Astrocyte of the spinal cord (primary cell): ENCODE measurements at regions not wholly inside any gene's neighbourhood (a gene's known extent, or its start where the extent isn't known, plus 50 kb on each side); places are given as distances from the start of the nearest gene placed in this dataset.

ENCODE experiments used
- DNase-seq: peaks from one replicate; pipeline ENCODE4 v3.0.0; 2011; ENCODE audit warnings: low read depth, low spot score
- H3K4me3 ChIP-seq: 2 replicates; pipeline ENCODE4 v1.5.1; 2011; ENCODE audit warnings: low read depth, mild to moderate bottlenecking, low read length, moderate library complexity
- CTCF ChIP-seq: IDR thresholded peaks from 2 replicates; pipeline ENCODE4 v1.5.1; 2012; ENCODE audit warnings: low read depth, mild to moderate bottlenecking, low read length, inconsistent platforms
- in situ Hi-C: cut with HindIII; loops from 2 replicates; pipeline ENCODE4 v1.10.0; 2017; ENCODE audit warnings: low sequenced_read_pairs

- no peak for DNase-seq
- no peak overlapping the region for H3K4me3 ChIP-seq
- in situ Hi-C loops: no loop called here
- TF ChIP-seq CTCF: no peak
These were observed 75.2 kb upstream of the PRLR start for GRCh38 chr5:35305336-35306020.

GRCh38 chr5:35304291-35304690 is 74.0 kb upstream of the PRLR start:
- in situ Hi-C loops: no loop called here
- DNase-seq: no peak
- TF ChIP-seq CTCF: no peak
- no peak overlapping the region for H3K4me3 ChIP-seq

- DNase-seq: no peak
- TF ChIP-seq CTCF: no peak
- no peak overlapping the region for H3K4me3 ChIP-seq
- in situ Hi-C loops: no loop called here
These were observed 72.9 kb upstream of the PRLR start for GRCh38 chr5:35303152-35303551.

- in situ Hi-C loops: no loop called here
- no peak for DNase-seq
- no peak for TF ChIP-seq CTCF
- H3K4me3 ChIP-seq: no peak overlapping the region
These were observed 72.3 kb upstream of the PRLR start for GRCh38 chr5:35302544-35302943.

- in situ Hi-C loops: no loop called here
- H3K4me3 ChIP-seq: no peak overlapping the region
- no peak for TF ChIP-seq CTCF
- no peak for DNase-seq
These were observed 67.5 kb upstream of the PRLR start for GRCh38 chr5:35297755-35298154.

GRCh38 chr5:35294976-35295375 is 64.7 kb upstream of the PRLR start:
- DNase-seq: no peak
- H3K4me3 ChIP-seq: no peak overlapping the region
- in situ Hi-C loops: no loop called here
- TF ChIP-seq CTCF: no peak
